Heart left ventricle (tissue), 13 donors: ENCODE measurements at regions not wholly inside any gene's neighbourhood (a gene's known extent, or its start where the extent isn't known, plus 50 kb on each side); places are given as distances from the start of the nearest gene placed in this dataset.

Experiments used
- CTCF ChIP-seq, 12 donors: fragments of 200-600 bp; sonication (generic) in 4 of 12; IDR thresholded peaks; one replicate each; pipeline versions ENCODE4 v1.5.0 to v1.8.0; 2018 to 2022; ENCODE audit warnings: antibody characterized with exemption in 12 of 12, mild to moderate bottlenecking in 5 of 12
- POLR2A ChIP-seq, 2 donors: fragments of 450-650 bp; IDR thresholded peaks; one replicate each; pipeline ENCODE4 v1.6.1; 2017; ENCODE audit warnings: antibody characterized with exemption in 2 of 2, mild to moderate bottlenecking in 2 of 2, moderate library complexity in 2 of 2
- donor health status: ischemic (EF 13 %, LVEDD 7.1; RV severe dilation, severe dysfunction).
- donor health status: DM: no; HTN: yes; CAD: no.
- donor health status: DM: no; HTN: no; CAD: no.
- donor health status: ischemic (EF 25% LVEDD 6.9; RV normal size, moderate dysfunction).
- donor health status: ischemic (EF 25% LVEDD 5.7; RV mildly dilated, moderate dysfunction).
- donor health status: ischemic (EF 35%, LVEDD 5.7; RV mildly dilated, moderate dysfunction).
- donor health status: nonischemic (EF 11% LVEDD 7.7; RV severe dilation, severe dysfunction).
- donor health status: DM: yes; HTN: yes; CAD: no.
- donor health status: PGD.
- donor health status: ischemic (EF 29% LVEDD 5.4; RV normal size, mild dysfunction).
- donor health status: nonischemic (EF 23%, LVEDD 6.1; RV moderate dilation, normal function).

- TF ChIP-seq CTCF (IDR thresholded peaks at IDR 0.05) (no peak), POLR2A (IDR thresholded peaks at IDR 0.05) (no peak)
Measured at GRCh38 chr1:200234938-200235337, 174.9 kb downstream of the ZNF281 start.
